ENCODE measurements at regions not wholly inside any gene's neighbourhood (a gene's known extent, or its start where the extent isn't known, plus 50 kb on each side); places are given as distances from the start of the nearest gene placed in this dataset.

GRCh38 chr5:109485030-109485429, 75.3 kb upstream of the PJA2 start:
- Histone ChIP-seq H3K27ac (ENCODE audit: low read depth in 1 of 2, low read length in 2 of 2) (no peak overlapping the region), H3K4me1 (ENCODE audit: insufficient read depth, low read length) (no peaks in the 10 kb centered on the region), H3K36me3 (ENCODE audit: insufficient read depth, low read length) (no peaks in the 10 kb centered on the region), H3K4me3 (ENCODE audit: low read length) (no peak overlapping the region), H3K9me3 (ENCODE audit: control insufficient read depth in 1 of 2, insufficient read depth in 1 of 2, low read length in 2 of 2) (peaks cover 0 to 4% of the 10 kb centered on the region in 2 experiments), H3K27me3 (ENCODE audit: control insufficient read depth in 1 of 2, insufficient read depth in 2 of 2, low read length in 2 of 2) (no peaks in the 10 kb centered on the region)
- intact Hi-C loops (cut with DNase I, micrococcal nuclease), result no loop called here
- ATAC-seq (ENCODE audit: poor library complexity), result no peak
- Mint-ChIP-seq H3K27me3 (peaks cover under 1% of the 10 kb centered on the region), H3K9me3 (no peaks in the 10 kb centered on the region), H3K4me3 (no peak overlapping the region), H3K4me1 (ENCODE audit: low read depth) (no peaks in the 10 kb centered on the region), H3K27ac (no peak overlapping the region), H3K36me3 (ENCODE audit: low read depth) (no peaks in the 10 kb centered on the region)
- no peak for TF ChIP-seq CTCF (IDR thresholded peaks at IDR 0.05)
- CTCF ChIA-PET, result no interaction called here
- no peak for DNase-seq
- POLR2A ChIA-PET, result no interaction called here

- H3K27me3 Mint-ChIP-seq, result no peaks in the 10 kb centered on the region
- no peaks in the 10 kb centered on the region for H3K4me1 Mint-ChIP-seq (ENCODE audit: low read depth)
- H3K27ac Mint-ChIP-seq, result no peak overlapping the region
- peaks cover 0 to 4% of the 10 kb centered on the region in 2 experiments for H3K9me3 ChIP-seq (ENCODE audit: control insufficient read depth in 1 of 2, insufficient read depth in 1 of 2, low read length in 2 of 2)
- H3K27ac ChIP-seq (ENCODE audit: low read depth in 1 of 2, low read length in 2 of 2), result no peak overlapping the region
- H3K4me3 Mint-ChIP-seq, result no peak overlapping the region
- no peaks in the 10 kb centered on the region for H3K27me3 ChIP-seq (ENCODE audit: control insufficient read depth in 1 of 2, insufficient read depth in 2 of 2, low read length in 2 of 2)
- H3K36me3 Mint-ChIP-seq (ENCODE audit: low read depth), result no peaks in the 10 kb centered on the region
- intact Hi-C loops (cut with DNase I, micrococcal nuclease), result no loop called here
- ChIA-PET CTCF (no interaction called here), POLR2A (no interaction called here)
- H3K36me3 ChIP-seq (ENCODE audit: insufficient read depth, low read length), result no peaks in the 10 kb centered on the region
- no peak for ATAC-seq (ENCODE audit: poor library complexity)
- DNase-seq, result no peak
- TF ChIP-seq CTCF (IDR thresholded peaks at IDR 0.05), result no peak
- H3K9me3 Mint-ChIP-seq, result no peaks in the 10 kb centered on the region
- no peaks in the 10 kb centered on the region for H3K4me1 ChIP-seq (ENCODE audit: insufficient read depth, low read length)
- no peak overlapping the region for H3K4me3 ChIP-seq (ENCODE audit: low read length)
Measured at GRCh38 chr5:109484597-109484996, 74.8 kb upstream of the PJA2 start.

GRCh38 chr5:109483395-109483971, 73.7 kb upstream of the PJA2 start:
- Histone ChIP-seq H3K4me3 (ENCODE audit: low read length) (no peak overlapping the region), H3K27me3 (ENCODE audit: control insufficient read depth in 1 of 2, insufficient read depth in 2 of 2, low read length in 2 of 2) (no peaks in the 10 kb centered on the region), H3K9me3 (ENCODE audit: control insufficient read depth in 1 of 2, insufficient read depth in 1 of 2, low read length in 2 of 2) (peaks cover 0 to 4% of the 10 kb centered on the region in 2 experiments), H3K4me1 (ENCODE audit: insufficient read depth, low read length) (no peaks in the 10 kb centered on the region), H3K27ac (ENCODE audit: low read depth in 1 of 2, low read length in 2 of 2) (no peak overlapping the region), H3K36me3 (ENCODE audit: insufficient read depth, low read length) (no peaks in the 10 kb centered on the region)
- intact Hi-C loops (cut with DNase I, micrococcal nuclease), result no loop called here
- Mint-ChIP-seq H3K27me3 (no peaks in the 10 kb centered on the region), H3K4me1 (ENCODE audit: low read depth) (no peaks in the 10 kb centered on the region), H3K4me3 (no peak overlapping the region), H3K36me3 (ENCODE audit: low read depth) (no peaks in the 10 kb centered on the region), H3K27ac (no peak overlapping the region), H3K9me3 (no peaks in the 10 kb centered on the region)
- POLR2A ChIA-PET, result no interaction called here
- no peak for TF ChIP-seq CTCF (IDR thresholded peaks at IDR 0.05)
- ATAC-seq (ENCODE audit: poor library complexity) (no peak), DNase-seq (no peak)
- CTCF ChIA-PET, result interaction anchor here (1.3 kb wide), 1 partner anchor 9 kb away, joined by 4 read pairs; no protein-coding TSS in a partner anchor
